H9 (cell line): ENCODE measurements at regions not wholly inside any gene's neighbourhood (a gene's known extent, or its start where the extent isn't known, plus 50 kb on each side); places are given as distances from the start of the nearest gene placed in this dataset.

Experiments
- DNase-seq: peaks from one replicate; pipeline ENCODE4 v3.0.0-alpha.2; 2017
- H2AFZ ChIP-seq: one replicate; pipeline ENCODE4 v1.6.1; 2013; ENCODE audit warnings: mild to moderate bottlenecking, low read length, control low read depth, moderate library complexity
- H2AK5ac ChIP-seq: 2 replicates; pipeline ENCODE4 v1.6.1; 2013; ENCODE audit warnings: low read length, control low read depth, mixed read lengths; ENCODE audit not compliant: insufficient read length
- H2BK120ac ChIP-seq: one replicate; pipeline ENCODE4 v1.6.1; 2013; ENCODE audit warnings: low read depth, mild to moderate bottlenecking, low read length, control low read depth, inconsistent platforms; ENCODE audit not compliant: poor library complexity, severe bottlenecking
- H2BK12ac ChIP-seq: 2 replicates; pipeline ENCODE4 v1.6.1; 2013; ENCODE audit warnings: low read length, control low read depth, mixed read lengths, low read depth; ENCODE audit not compliant: insufficient read length
- H2BK15ac ChIP-seq: 2 replicates; pipeline ENCODE4 v1.6.1; 2013; ENCODE audit warnings: low read depth, low read length, control low read depth
- H2BK20ac ChIP-seq: one replicate; pipeline ENCODE4 v1.6.1; 2013; ENCODE audit warnings: low read depth, mild to moderate bottlenecking, low read length, control low read depth, inconsistent platforms; ENCODE audit not compliant: poor library complexity, severe bottlenecking
- H2BK5ac ChIP-seq: 2 replicates; pipeline ENCODE4 v1.6.1; 2013; ENCODE audit warnings: low read length, control low read depth, mixed read lengths; ENCODE audit not compliant: insufficient read length
- H3K14ac ChIP-seq: 2 replicates; pipeline ENCODE4 v1.6.1; 2013; ENCODE audit warnings: low read length, control low read depth; ENCODE audit not compliant: insufficient read depth
- H3K18ac ChIP-seq: 2 replicates; pipeline ENCODE4 v1.6.1; 2013; ENCODE audit warnings: low read depth, mild to moderate bottlenecking, mixed read lengths, low read length, control low read depth; ENCODE audit not compliant: insufficient read length
- H3K23ac ChIP-seq: 2 replicates; pipeline ENCODE4 v1.6.1; 2013; ENCODE audit warnings: low read length, control low read depth, mixed read lengths, low read depth; ENCODE audit not compliant: insufficient read length
- H3K23me2 ChIP-seq: 2 replicates; pipeline ENCODE4 v1.6.1; 2013; ENCODE audit warnings: low read depth, mild to moderate bottlenecking, mixed read lengths, low read length, control low read depth; ENCODE audit not compliant: insufficient read length, poor library complexity, severe bottlenecking
- H3K27ac ChIP-seq: 2 replicates; pipeline ENCODE4 v1.5.1; 2013; ENCODE audit warnings: low read length, control low read depth, mixed read lengths, low read depth; ENCODE audit not compliant: insufficient read length
- H3K27me3 ChIP-seq: 2 replicates; pipeline ENCODE4 v1.6.1; 2013; ENCODE audit warnings: low read length, control low read depth, inconsistent platforms; ENCODE audit not compliant: insufficient read depth
- H3K4ac ChIP-seq: 2 replicates; pipeline ENCODE4 v1.6.1; 2013; ENCODE audit warnings: low read depth, mild to moderate bottlenecking, control low read depth, inconsistent platforms, low read length, moderate library complexity
- H3K4me1 ChIP-seq: 2 replicates; pipeline ENCODE4 v1.6.1; 2013; ENCODE audit warnings: low read length, control low read depth, inconsistent platforms; ENCODE audit not compliant: insufficient read depth
- H3K4me2 ChIP-seq: 2 replicates; pipeline ENCODE4 v1.6.1; 2013; ENCODE audit warnings: low read length, control low read depth, mixed read lengths; ENCODE audit not compliant: insufficient read length, insufficient read depth
- H3K56ac ChIP-seq: 2 replicates; pipeline ENCODE4 v1.6.1; 2013; ENCODE audit warnings: low read depth, mild to moderate bottlenecking, mixed read lengths, low read length, control low read depth; ENCODE audit not compliant: insufficient read length
- H3K79me1 ChIP-seq: 2 replicates; pipeline ENCODE4 v1.6.1; 2013; ENCODE audit warnings: low read depth, mild to moderate bottlenecking, moderate library complexity, low read length, control low read depth, inconsistent platforms; ENCODE audit not compliant: insufficient read depth, poor library complexity, severe bottlenecking
- H3K79me2 ChIP-seq: 2 replicates; pipeline ENCODE4 v1.6.1; 2013; ENCODE audit warnings: low read length, control low read depth, inconsistent platforms; ENCODE audit not compliant: insufficient read depth
- H3K9ac ChIP-seq: 2 replicates; pipeline ENCODE4 v1.6.1; 2013; ENCODE audit warnings: low read length, control low read depth, mixed read lengths; ENCODE audit not compliant: insufficient read length; ENCODE audit errors: extremely low read depth
- H3K9me3 ChIP-seq: one replicate; pipeline ENCODE4 v1.6.1; 2013; ENCODE audit warnings: low read depth, low read length, inconsistent platforms; ENCODE audit not compliant: control insufficient read depth
- H3T11ph ChIP-seq: one replicate; pipeline ENCODE4 v1.6.1; 2013; ENCODE audit warnings: mild to moderate bottlenecking, low read length, control low read depth, inconsistent platforms
- H4K20me1 ChIP-seq: one replicate; pipeline ENCODE4 v1.6.1; 2013; ENCODE audit not compliant: control insufficient read depth, insufficient read length, insufficient read depth
- H4K5ac ChIP-seq: 2 replicates; pipeline ENCODE4 v1.6.1; 2013; ENCODE audit warnings: low read depth, mild to moderate bottlenecking, mixed read lengths, low read length, control low read depth; ENCODE audit not compliant: insufficient read length
- H4K8ac ChIP-seq: replicated peaks from 2 replicates; pipeline ENCODE4 v1.6.1; 2013; ENCODE audit warnings: low read length, control low read depth, mixed read lengths, low read depth; ENCODE audit not compliant: insufficient read length
- H4K91ac ChIP-seq: 2 replicates; pipeline ENCODE4 v1.6.1; 2013; ENCODE audit warnings: low read depth, mild to moderate bottlenecking, moderate library complexity, mixed read lengths, low read length, control low read depth; ENCODE audit not compliant: insufficient read length
- H3K27ac Mint-ChIP-seq, 3 experiments: 2 replicates in 2 of 3; 3 replicates in 1 of 3; pipeline ENCODE4 v1.8.0; 2020 to 2021; ENCODE audit warnings: mixed read lengths in 3 of 3, mild to moderate bottlenecking in 1 of 3, moderate library complexity in 1 of 3
- H3K27me3 Mint-ChIP-seq: 2 replicates; pipeline ENCODE4 v1.8.0; 2021; ENCODE audit warnings: low read depth, mild to moderate bottlenecking, moderate library complexity, mixed read lengths
- H3K36me3 Mint-ChIP-seq, 3 experiments: 2 replicates in 2 of 3; 3 replicates in 1 of 3; pipeline ENCODE4 v1.8.0; 2020 to 2021; ENCODE audit warnings: low read depth in 3 of 3, mixed read lengths in 3 of 3; ENCODE audit not compliant: insufficient read depth in 1 of 3
- H3K4me1 Mint-ChIP-seq, 2 experiments: 2 replicates each; pipeline ENCODE4 v1.8.0; 2020; ENCODE audit warnings: mixed read lengths in 2 of 2
- H3K4me3 Mint-ChIP-seq, 2 experiments: 2 replicates in 1 of 2; 3 replicates in 1 of 2; pipeline ENCODE4 v1.8.0; 2020 to 2021; ENCODE audit warnings: mild to moderate bottlenecking in 2 of 2, mixed read lengths in 2 of 2, moderate library complexity in 1 of 2
- H3K9me3 Mint-ChIP-seq, 2 experiments: 2 replicates in 1 of 2; 3 replicates in 1 of 2; pipeline ENCODE4 v1.8.0; 2020; ENCODE audit warnings: mild to moderate bottlenecking in 2 of 2, mixed read lengths in 2 of 2, moderate library complexity in 1 of 2
- WGBS: extraction: QIAGEN DNeasy Blood & Tissue Kit; methylation state at CpG from one replicate; pipeline ENCODE4 v1.1.7; 2013; ENCODE audit warnings: missing lambda C conversion rate, low lambda C conversion rate, mixed read lengths; ENCODE audit not compliant: insufficient read length; ENCODE audit errors: extremely low coverage; 5-methylcytosine and 5-hydroxymethylcytosine counted together
- TF ChIP-seq, protein P1 (sequence below): fragments of 200-600 bp; sonication (generic); conservative IDR thresholded peaks from 3 replicates; pipeline ENCODE4 v1.8.0; 2021; ENCODE audit warnings: antibody characterized with exemption, mild to moderate bottlenecking

- no peaks in the 10 kb centered on the region for H3K4me1 Mint-ChIP-seq
- H3K9ac ChIP-seq: no peak overlapping the region
- peaks cover 0 to 26% of the 10 kb centered on the region in 2 experiments; a peak in 1 of 5 replicates for H3K9me3 Mint-ChIP-seq
- H4K5ac ChIP-seq: no peak overlapping the region
- H2BK5ac ChIP-seq: no peak overlapping the region
- no peaks in the 10 kb centered on the region for H3K23me2 ChIP-seq
- no peak overlapping the region for H2BK20ac ChIP-seq
- no peaks in the 10 kb centered on the region for H3K79me1 ChIP-seq
- TF ChIP-seq, protein P1, sequence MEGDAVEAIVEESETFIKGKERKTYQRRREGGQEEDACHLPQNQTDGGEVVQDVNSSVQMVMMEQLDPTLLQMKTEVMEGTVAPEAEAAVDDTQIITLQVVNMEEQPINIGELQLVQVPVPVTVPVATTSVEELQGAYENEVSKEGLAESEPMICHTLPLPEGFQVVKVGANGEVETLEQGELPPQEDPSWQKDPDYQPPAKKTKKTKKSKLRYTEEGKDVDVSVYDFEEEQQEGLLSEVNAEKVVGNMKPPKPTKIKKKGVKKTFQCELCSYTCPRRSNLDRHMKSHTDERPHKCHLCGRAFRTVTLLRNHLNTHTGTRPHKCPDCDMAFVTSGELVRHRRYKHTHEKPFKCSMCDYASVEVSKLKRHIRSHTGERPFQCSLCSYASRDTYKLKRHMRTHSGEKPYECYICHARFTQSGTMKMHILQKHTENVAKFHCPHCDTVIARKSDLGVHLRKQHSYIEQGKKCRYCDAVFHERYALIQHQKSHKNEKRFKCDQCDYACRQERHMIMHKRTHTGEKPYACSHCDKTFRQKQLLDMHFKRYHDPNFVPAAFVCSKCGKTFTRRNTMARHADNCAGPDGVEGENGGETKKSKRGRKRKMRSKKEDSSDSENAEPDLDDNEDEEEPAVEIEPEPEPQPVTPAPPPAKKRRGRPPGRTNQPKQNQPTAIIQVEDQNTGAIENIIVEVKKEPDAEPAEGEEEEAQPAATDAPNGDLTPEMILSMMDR: no peak
- H3K18ac ChIP-seq: no peak overlapping the region
- no peak overlapping the region for H3K14ac ChIP-seq
- no peak overlapping the region for H3K23ac ChIP-seq
- H3K27ac Mint-ChIP-seq: no peak overlapping the region
- H3K4me2 ChIP-seq: no peak overlapping the region
- no peak overlapping the region for H2AFZ ChIP-seq
- no peak overlapping the region for H3K56ac ChIP-seq
- no peak overlapping the region for H3K27ac ChIP-seq
- H2AK5ac ChIP-seq: no peak overlapping the region
- no peak overlapping the region for H3T11ph ChIP-seq
- no peak overlapping the region for H2BK15ac ChIP-seq
- no peak for DNase-seq
- no peak overlapping the region for H4K8ac ChIP-seq
- H3K36me3 Mint-ChIP-seq: peaks cover 0 to 14% (median 0%) of the 10 kb centered on the region in 3 experiments; a peak in 2 of 7 replicates
- H2BK120ac ChIP-seq: no peak overlapping the region
- H3K27me3 ChIP-seq: no peaks in the 10 kb centered on the region
- no peaks in the 10 kb centered on the region for H3K27me3 Mint-ChIP-seq
- WGBS: no CpG with 5 or more reads among the region's 3 CpGs
- H3K9me3 ChIP-seq: no peaks in the 10 kb centered on the region
- no peak overlapping the region for H3K4ac ChIP-seq
- H3K79me2 ChIP-seq: no peaks in the 10 kb centered on the region
- H4K20me1 ChIP-seq: no peaks in the 10 kb centered on the region
- no peak overlapping the region for H3K4me3 Mint-ChIP-seq
- H3K4me1 ChIP-seq: no peaks in the 10 kb centered on the region
- no peak overlapping the region for H2BK12ac ChIP-seq
- H4K91ac ChIP-seq: no peak overlapping the region
These were observed 386.3 kb upstream of the SMIM30 start for GRCh38 chr7:113504691-113505090.
